HG02884 (cell line): ENCODE measurements at regions not wholly inside any gene's neighbourhood (a gene's known extent, or its start where the extent isn't known, plus 50 kb on each side); places are given as distances from the start of the nearest gene placed in this dataset.

Source experiments
- ATAC-seq: cut with Tn5 transposase; IDR thresholded peaks from one replicate; pipeline ENCODE4 v1.9.1; 2021; ENCODE audit warnings: mild to moderate bottlenecking, moderate library complexity; ENCODE audit not compliant: unreplicated experiment

- ATAC-seq, result no peak
These were observed 78.2 kb downstream of the IRF2BPL start for GRCh38 chr14:76950055-76951020.

GRCh38 chr14:76948976-76949375 is 79.5 kb downstream of the IRF2BPL start:
- ATAC-seq, result no peak

GRCh38 chr14:76948213-76948947 is 80.1 kb downstream of the IRF2BPL start:
- ATAC-seq, result no peak

GRCh38 chr14:76947838-76948184 is 80.7 kb downstream of the IRF2BPL start:
- no peak for ATAC-seq

GRCh38 chr14:76947078-76947837 is 81.2 kb downstream of the IRF2BPL start:
- peak; percentile 75 for ATAC-seq

GRCh38 chr14:76946753-76947077 is 81.8 kb downstream of the IRF2BPL start:
- ATAC-seq, result no peak

- no peak for ATAC-seq
These were observed 85.4 kb downstream of the IRF2BPL start for GRCh38 chr14:76943072-76943471.

GRCh38 chr14:76941946-76942805 is 86.3 kb downstream of the IRF2BPL start:
- no peak for ATAC-seq

- ATAC-seq, result no peak
These were observed 87.0 kb downstream of the IRF2BPL start for GRCh38 chr14:76941544-76941943.

- no peak for ATAC-seq
These were observed 88.3 kb downstream of the IRF2BPL start for GRCh38 chr14:76940021-76940760.

GRCh38 chr14:76939015-76939742 is 89.3 kb downstream of the IRF2BPL start:
- no peak for ATAC-seq

GRCh38 chr14:76938092-76938500 is 90.4 kb downstream of the IRF2BPL start:
- ATAC-seq, result no peak

- ATAC-seq, result no peak
These were observed 91.1 kb downstream of the IRF2BPL start for GRCh38 chr14:76937181-76938091.

GRCh38 chr14:76936483-76936882 is 92.0 kb downstream of the IRF2BPL start:
- ATAC-seq, result no peak

- ATAC-seq, result no peak
These were observed 95.0 kb downstream of the IRF2BPL start for GRCh38 chr14:76933515-76933914.

GRCh38 chr14:76931631-76932402 is 96.7 kb downstream of the IRF2BPL start:
- ATAC-seq, result no peak

GRCh38 chr14:76930549-76930948 is 98.0 kb downstream of the IRF2BPL start:
- no peak for ATAC-seq
